ENCODE measurements at regions not wholly inside any gene's neighbourhood (a gene's known extent, or its start where the extent isn't known, plus 50 kb on each side); places are given as distances from the start of the nearest gene placed in this dataset.

GRCh38 chr12:90254796-90255195, 546.2 kb upstream of the ATP2B1 start:
- TF ChIP-seq CTCF (IDR thresholded peaks at IDR 0.05) = no peak
- TF ChIP-seq POLR2AphosphoS5 (IDR thresholded peaks at IDR 0.05) = no peak
- no peak for TF ChIP-seq EP300 (IDR thresholded peaks at IDR 0.05)
- TF ChIP-seq POLR2A (IDR thresholded peaks at IDR 0.05) = no peak

Data from gastroesophageal sphincter (tissue), 3 donors.